ENCODE measurements at regions not wholly inside any gene's neighbourhood (a gene's known extent, or its start where the extent isn't known, plus 50 kb on each side); places are given as distances from the start of the nearest gene placed in this dataset.

GRCh38 chr4:156619154-156619934 lies 352.3 kb downstream of the PDGFC start:
- no peak overlapping the region for H3K4me3 ChIP-seq
- no peak overlapping the region for H3K27ac ChIP-seq
- TF ChIP-seq POLR2A (IDR thresholded peaks at IDR 0.05) (no peak), POLR2AphosphoS5 (IDR thresholded peaks at IDR 0.05) (no peak), EP300 (IDR thresholded peaks at IDR 0.05) (no peak), CTCF (IDR thresholded peaks at IDR 0.05) (no peak)
- H3K4me1 ChIP-seq = peaks cover 0 to 9% (median 0%) of the 10 kb centered on the region in 4 donors
- H3K27me3 ChIP-seq = no peaks in the 10 kb centered on the region
- no peak for DNase-seq
- no peaks in the 10 kb centered on the region for H3K9me3 ChIP-seq
- 71 to 85% methylated on average over 3 of the region's 3 CpGs for WGBS, 2 donors
- intact Hi-C loops (cut with DNase I) = no loop called here
- H3K36me3 ChIP-seq = no peaks in the 10 kb centered on the region

GRCh38 chr4:156615066-156615531 lies 356.5 kb downstream of the PDGFC start:
- 75 to 77% methylated on average over 2 of the region's 2 CpGs for WGBS, 2 donors
- intact Hi-C loops (cut with DNase I) = no loop called here

GRCh38 chr4:156614536-156614935 lies 357.1 kb downstream of the PDGFC start:
- H3K27me3 ChIP-seq = no peaks in the 10 kb centered on the region
- no peaks in the 10 kb centered on the region for H3K9me3 ChIP-seq
- no peak for TF ChIP-seq CTCF (IDR thresholded peaks at IDR 0.05)
- TF ChIP-seq POLR2A (IDR thresholded peaks at IDR 0.05) = no peak
- TF ChIP-seq EP300 (IDR thresholded peaks at IDR 0.05) = no peak
- no peak for TF ChIP-seq POLR2AphosphoS5 (IDR thresholded peaks at IDR 0.05)
- H3K4me1 ChIP-seq = peaks cover 0 to 9% (median 0%) of the 10 kb centered on the region in 4 donors
- DNase-seq = no peak
- H3K36me3 ChIP-seq = no peaks in the 10 kb centered on the region
- H3K4me3 ChIP-seq = no peak overlapping the region
- H3K27ac ChIP-seq = no peak overlapping the region
- intact Hi-C loops (cut with DNase I) = no loop called here

More at GRCh38 chr4:156615066-156615531, 356.5 kb downstream of the PDGFC start:
- no peaks in the 10 kb centered on the region for H3K9me3 ChIP-seq
- peaks cover 0 to 9% (median 0%) of the 10 kb centered on the region in 4 donors for H3K4me1 ChIP-seq
- TF ChIP-seq CTCF (IDR thresholded peaks at IDR 0.05) (no peak), POLR2AphosphoS5 (IDR thresholded peaks at IDR 0.05) (no peak), POLR2A (IDR thresholded peaks at IDR 0.05) (no peak), EP300 (IDR thresholded peaks at IDR 0.05) (no peak)
- no peak overlapping the region for H3K4me3 ChIP-seq
- no peak overlapping the region for H3K27ac ChIP-seq
- no peaks in the 10 kb centered on the region for H3K27me3 ChIP-seq
- no peaks in the 10 kb centered on the region for H3K36me3 ChIP-seq
- DNase-seq = no peak

GRCh38 chr4:156609421-156609820 lies 362.2 kb downstream of the PDGFC start:
- 80 to 81% methylated on average over 1 of the region's 1 CpG for WGBS, 2 donors
- H3K9me3 ChIP-seq = no peaks in the 10 kb centered on the region
- H3K36me3 ChIP-seq = no peaks in the 10 kb centered on the region
- H3K4me1 ChIP-seq = peaks cover 0 to 18% (median 8%) of the 10 kb centered on the region in 4 donors
- intact Hi-C loops (cut with DNase I) = no loop called here
- TF ChIP-seq EP300 (IDR thresholded peaks at IDR 0.05) = no peak
- TF ChIP-seq POLR2A (IDR thresholded peaks at IDR 0.05) = no peak
- no peak for TF ChIP-seq CTCF (IDR thresholded peaks at IDR 0.05)
- TF ChIP-seq POLR2AphosphoS5 (IDR thresholded peaks at IDR 0.05) = no peak
- no peaks in the 10 kb centered on the region for H3K27me3 ChIP-seq
- H3K27ac ChIP-seq = no peak overlapping the region
- no peak overlapping the region for H3K4me3 ChIP-seq
- no peak for DNase-seq

Data from sigmoid colon (tissue), 6 donors.